OCI-LY1 (cell line): ENCODE measurements at regions not wholly inside any gene's neighbourhood (a gene's known extent, or its start where the extent isn't known, plus 50 kb on each side); places are given as distances from the start of the nearest gene placed in this dataset.

Source experiments
- CTCF ChIP-seq: fragments of 200-600 bp; sonication (generic), shearing (Covaris generic); IDR thresholded peaks from 2 replicates; pipeline ENCODE4 v1.5.1; 2017; ENCODE audit warnings: mild to moderate bottlenecking, antibody characterized with exemption, low read length, moderate library complexity, mixed read lengths
- EZH2 ChIP-seq: fragments of 200-600 bp; sonication (generic), shearing (Covaris generic); IDR thresholded peaks from 2 replicates; pipeline ENCODE4 v1.8.0; 2017; ENCODE audit warnings: borderline replicate concordance, mixed run types, mild to moderate bottlenecking, antibody characterized with exemption, low read length, moderate library complexity, mixed read lengths

- no peak for TF ChIP-seq CTCF
- TF ChIP-seq EZH2: no peak
Measured at GRCh38 chr9:95640336-95640735, 123.6 kb upstream of the PTCH1 start.
